A673 (cell line): ENCODE measurements at regions not wholly inside any gene's neighbourhood (a gene's known extent, or its start where the extent isn't known, plus 50 kb on each side); places are given as distances from the start of the nearest gene placed in this dataset.

Source experiments
- EZH2 ChIP-seq: fragments of 200-600 bp; sonication (generic); IDR thresholded peaks from 2 replicates; pipeline ENCODE4 v1.6.1; 2017; ENCODE audit warnings: borderline replicate concordance, low read depth, mild to moderate bottlenecking, mixed read lengths, antibody characterized with exemption, low read length; ENCODE audit not compliant: poor library complexity, severe bottlenecking
- TF ChIP-seq, protein P1 (sequence below): fragments of 300-800, 200-600 bp; sonication (generic); conservative IDR thresholded peaks from 2 replicates; pipeline ENCODE4 v1.5.1; 2017; ENCODE audit warnings: low read depth, mild to moderate bottlenecking, antibody characterized with exemption, low read length, moderate library complexity, mixed read lengths

DNA sequence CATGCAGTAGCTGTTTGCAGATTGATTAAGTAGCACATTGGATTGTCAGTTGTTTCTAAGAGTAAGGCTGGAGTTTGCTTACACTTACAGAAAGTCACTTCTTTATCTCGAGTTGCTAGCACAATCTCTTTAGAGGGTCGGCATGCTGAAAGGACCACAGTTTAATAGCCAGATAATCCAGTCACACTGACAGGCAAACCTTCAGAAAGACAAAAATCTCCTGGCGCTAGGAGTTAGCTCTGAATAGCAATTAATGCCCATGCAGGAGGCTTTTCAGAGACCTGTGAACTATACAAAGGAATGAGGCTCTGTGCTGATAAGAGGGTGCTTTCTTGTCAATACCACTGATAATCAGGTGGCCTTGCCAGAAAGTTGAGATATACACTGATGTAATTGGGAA lies 1043.0 kb downstream of the AACS start:
- TF ChIP-seq, protein P1, sequence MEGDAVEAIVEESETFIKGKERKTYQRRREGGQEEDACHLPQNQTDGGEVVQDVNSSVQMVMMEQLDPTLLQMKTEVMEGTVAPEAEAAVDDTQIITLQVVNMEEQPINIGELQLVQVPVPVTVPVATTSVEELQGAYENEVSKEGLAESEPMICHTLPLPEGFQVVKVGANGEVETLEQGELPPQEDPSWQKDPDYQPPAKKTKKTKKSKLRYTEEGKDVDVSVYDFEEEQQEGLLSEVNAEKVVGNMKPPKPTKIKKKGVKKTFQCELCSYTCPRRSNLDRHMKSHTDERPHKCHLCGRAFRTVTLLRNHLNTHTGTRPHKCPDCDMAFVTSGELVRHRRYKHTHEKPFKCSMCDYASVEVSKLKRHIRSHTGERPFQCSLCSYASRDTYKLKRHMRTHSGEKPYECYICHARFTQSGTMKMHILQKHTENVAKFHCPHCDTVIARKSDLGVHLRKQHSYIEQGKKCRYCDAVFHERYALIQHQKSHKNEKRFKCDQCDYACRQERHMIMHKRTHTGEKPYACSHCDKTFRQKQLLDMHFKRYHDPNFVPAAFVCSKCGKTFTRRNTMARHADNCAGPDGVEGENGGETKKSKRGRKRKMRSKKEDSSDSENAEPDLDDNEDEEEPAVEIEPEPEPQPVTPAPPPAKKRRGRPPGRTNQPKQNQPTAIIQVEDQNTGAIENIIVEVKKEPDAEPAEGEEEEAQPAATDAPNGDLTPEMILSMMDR, result no peak
- no peak for TF ChIP-seq EZH2
